Activated naive CD8-positive, alpha-beta T cell treated with anti-CD3 and anti-CD28 coated beads, Interleukin-2, amount 10 ng/mL, durations not matched to agents 7 days and 5 days (primary cell): ENCODE measurements at regions not wholly inside any gene's neighbourhood (a gene's known extent, or its start where the extent isn't known, plus 50 kb on each side); places are given as distances from the start of the nearest gene placed in this dataset.

Experiments
- ATAC-seq: fragments of 150-1000 bp; cut with Tn5 transposase; one replicate; pipeline ENCODE4 v1.10.0; 2021; ENCODE audit warnings: low read depth, moderate library complexity
- POLR2A ChIA-PET: fragments of 350-600 bp; sonication (Branson Sonifier 250); formaldehyde crosslinking; loops from one replicate; lab custom pipeline; 2021; ENCODE audit warnings: antibody characterized with exemption; lab: Charles Lee
- DNase-seq: peaks from one replicate; pipeline ENCODE4 v3.0.0; 2021
- H3K27ac Mint-ChIP-seq: one replicate; pipeline ENCODE4 v1.8.0; 2022; ENCODE audit warnings: mild to moderate bottlenecking, mixed read lengths
- H3K27me3 Mint-ChIP-seq: one replicate; pipeline ENCODE4 v1.8.0; 2022; ENCODE audit warnings: mild to moderate bottlenecking, moderate library complexity, mixed read lengths
- H3K36me3 Mint-ChIP-seq: one replicate; pipeline ENCODE4 v1.8.0; 2021; ENCODE audit warnings: mild to moderate bottlenecking, mixed read lengths
- H3K4me1 Mint-ChIP-seq: one replicate; pipeline ENCODE4 v1.8.0; 2021; ENCODE audit warnings: mixed read lengths
- H3K4me3 Mint-ChIP-seq: one replicate; pipeline ENCODE4 v1.8.0; 2022; ENCODE audit warnings: mild to moderate bottlenecking, moderate library complexity, mixed read lengths
- H3K9me3 Mint-ChIP-seq: one replicate; pipeline ENCODE4 v1.8.0; 2021; ENCODE audit warnings: mixed read lengths

DNA sequence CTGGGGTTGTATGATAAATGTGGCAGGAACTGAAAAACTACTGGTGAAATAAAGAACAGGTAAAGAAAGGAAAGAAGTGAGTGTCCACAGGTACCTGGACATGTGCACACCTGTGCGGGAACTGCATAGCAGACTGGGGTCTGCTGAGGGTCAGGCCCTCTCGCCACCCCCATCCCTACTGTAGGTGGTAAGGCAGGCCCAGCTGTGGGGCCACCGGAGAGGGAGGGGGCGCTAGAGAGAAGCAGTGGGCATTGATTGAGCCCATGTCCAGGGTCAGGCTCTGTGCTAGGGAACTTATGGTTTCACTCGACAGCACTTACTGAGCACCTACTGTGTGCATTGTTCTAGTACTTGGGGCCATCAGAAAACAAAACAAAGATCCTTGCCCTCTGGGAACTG, 400.5 kb downstream of the MATN1 start:
- Mint-ChIP-seq H3K4me1 (no peaks in the 10 kb centered on the region), H3K9me3 (no peaks in the 10 kb centered on the region), H3K27ac (no peak overlapping the region), H3K36me3 (no peaks in the 10 kb centered on the region), H3K4me3 (no peak overlapping the region), H3K27me3 (no peaks in the 10 kb centered on the region)
- POLR2A ChIA-PET = no interaction called here
- ATAC-seq (no peak), DNase-seq (no peak)

DNA sequence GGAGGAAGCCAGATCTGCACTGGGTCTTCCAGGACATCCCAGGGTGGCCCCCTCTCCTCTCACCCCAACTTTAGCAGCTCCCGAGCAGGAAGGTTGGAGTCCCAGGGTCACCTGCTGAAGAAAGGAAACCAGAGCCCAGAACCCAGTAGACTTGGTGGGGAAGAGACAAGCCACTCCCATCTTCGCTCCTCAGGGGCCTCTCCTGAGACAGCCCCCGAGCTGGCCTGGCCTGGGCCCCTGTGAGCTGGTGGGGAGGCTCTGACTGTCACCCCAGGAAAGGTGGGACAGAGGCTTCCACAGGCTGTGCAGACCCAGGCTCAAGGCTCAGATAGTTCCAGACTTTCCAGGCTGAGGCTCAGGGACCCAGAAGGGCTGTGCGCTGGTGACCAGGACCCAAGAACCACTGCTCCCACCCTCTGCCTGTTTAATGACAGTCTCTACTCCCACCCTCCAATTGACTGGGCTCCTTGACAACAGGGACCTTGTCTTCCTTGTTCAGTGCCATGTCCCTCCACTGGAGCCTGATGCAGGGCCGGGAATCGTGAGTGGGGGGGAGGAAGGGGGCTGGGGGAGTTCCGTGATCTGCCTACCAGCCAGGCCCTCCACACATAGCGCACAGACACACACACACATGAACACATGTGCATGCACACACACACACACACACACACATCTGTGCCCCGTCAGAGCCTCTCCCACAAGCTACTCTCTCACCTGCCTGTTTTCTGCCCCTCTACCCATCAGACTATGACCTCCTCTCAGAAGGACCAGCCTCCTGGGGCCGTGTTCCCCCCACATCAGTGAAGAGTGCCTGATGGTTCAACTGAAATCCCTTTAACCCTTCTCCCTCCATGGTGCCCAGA, 401.2 kb downstream of the MATN1 start:
- Mint-ChIP-seq H3K4me1 (no peaks in the 10 kb centered on the region), H3K9me3 (no peaks in the 10 kb centered on the region), H3K4me3 (no peak overlapping the region), H3K27me3 (no peaks in the 10 kb centered on the region), H3K27ac (no peak overlapping the region), H3K36me3 (no peaks in the 10 kb centered on the region)
- POLR2A ChIA-PET = no interaction called here
- ATAC-seq = no peak
- no peak for DNase-seq

DNA sequence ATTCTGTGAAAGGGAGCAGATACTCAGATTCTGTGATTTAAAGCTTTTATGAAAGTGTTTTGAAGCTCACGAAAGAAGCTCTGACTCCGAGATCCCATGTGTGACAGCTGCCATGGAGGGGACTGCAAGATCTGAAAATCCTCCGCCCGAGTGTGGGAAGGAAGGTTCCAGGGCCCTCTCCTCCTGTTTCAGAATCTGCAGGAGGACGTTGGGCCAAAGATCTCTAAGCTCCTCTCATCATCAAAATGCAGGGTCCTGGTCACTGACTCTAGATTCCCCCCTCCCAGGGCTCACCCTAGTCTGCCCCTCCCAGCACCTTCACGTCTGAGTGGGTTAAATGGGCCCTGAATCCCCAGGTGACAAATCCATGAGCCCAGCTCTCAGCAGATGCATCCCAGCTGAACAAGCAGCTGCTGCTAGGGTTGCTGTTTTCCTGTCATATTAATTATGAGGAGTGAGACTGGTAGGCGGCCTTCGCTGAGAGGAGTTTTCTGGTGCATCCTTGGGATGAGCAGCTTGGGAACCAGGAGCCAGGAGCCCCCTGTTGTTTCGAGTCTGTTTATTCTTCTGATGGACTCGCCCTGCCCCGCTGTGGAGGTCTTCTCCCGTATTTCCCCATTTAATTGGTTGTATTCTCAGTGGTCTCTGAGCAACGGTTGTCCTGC, 402.0 kb downstream of the MATN1 start:
- ATAC-seq (no peak), DNase-seq (no peak)
- no peak overlapping the region for H3K27ac Mint-ChIP-seq
- H3K4me3 Mint-ChIP-seq = no peak overlapping the region
- no peaks in the 10 kb centered on the region for H3K36me3 Mint-ChIP-seq
- H3K9me3 Mint-ChIP-seq = no peaks in the 10 kb centered on the region
- H3K4me1 Mint-ChIP-seq = no peaks in the 10 kb centered on the region
- POLR2A ChIA-PET = no interaction called here
- H3K27me3 Mint-ChIP-seq = no peaks in the 10 kb centered on the region

DNA sequence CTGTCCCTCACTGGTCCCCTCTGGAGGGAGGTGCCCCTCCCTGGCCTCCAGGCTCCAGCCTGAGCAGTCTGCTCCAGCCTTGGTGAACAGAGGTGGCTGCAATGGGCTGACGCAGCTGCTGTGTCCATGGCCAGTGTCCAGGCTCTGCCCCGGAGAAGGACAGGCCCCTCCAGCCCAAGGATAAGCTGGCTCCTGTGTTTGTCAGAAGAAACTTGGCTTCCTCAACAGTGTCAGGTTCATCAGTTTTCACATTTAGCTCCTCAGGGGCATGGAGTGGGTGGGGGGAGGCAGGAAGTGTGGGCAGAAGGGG, 402.8 kb downstream of the MATN1 start:
- no peaks in the 10 kb centered on the region for H3K4me1 Mint-ChIP-seq
- no peak overlapping the region for H3K4me3 Mint-ChIP-seq
- no peaks in the 10 kb centered on the region for H3K27me3 Mint-ChIP-seq
- POLR2A ChIA-PET = no interaction called here
- H3K9me3 Mint-ChIP-seq = no peaks in the 10 kb centered on the region
- no peak overlapping the region for H3K27ac Mint-ChIP-seq
- no peak for ATAC-seq
- no peak for DNase-seq
- no peaks in the 10 kb centered on the region for H3K36me3 Mint-ChIP-seq

DNA sequence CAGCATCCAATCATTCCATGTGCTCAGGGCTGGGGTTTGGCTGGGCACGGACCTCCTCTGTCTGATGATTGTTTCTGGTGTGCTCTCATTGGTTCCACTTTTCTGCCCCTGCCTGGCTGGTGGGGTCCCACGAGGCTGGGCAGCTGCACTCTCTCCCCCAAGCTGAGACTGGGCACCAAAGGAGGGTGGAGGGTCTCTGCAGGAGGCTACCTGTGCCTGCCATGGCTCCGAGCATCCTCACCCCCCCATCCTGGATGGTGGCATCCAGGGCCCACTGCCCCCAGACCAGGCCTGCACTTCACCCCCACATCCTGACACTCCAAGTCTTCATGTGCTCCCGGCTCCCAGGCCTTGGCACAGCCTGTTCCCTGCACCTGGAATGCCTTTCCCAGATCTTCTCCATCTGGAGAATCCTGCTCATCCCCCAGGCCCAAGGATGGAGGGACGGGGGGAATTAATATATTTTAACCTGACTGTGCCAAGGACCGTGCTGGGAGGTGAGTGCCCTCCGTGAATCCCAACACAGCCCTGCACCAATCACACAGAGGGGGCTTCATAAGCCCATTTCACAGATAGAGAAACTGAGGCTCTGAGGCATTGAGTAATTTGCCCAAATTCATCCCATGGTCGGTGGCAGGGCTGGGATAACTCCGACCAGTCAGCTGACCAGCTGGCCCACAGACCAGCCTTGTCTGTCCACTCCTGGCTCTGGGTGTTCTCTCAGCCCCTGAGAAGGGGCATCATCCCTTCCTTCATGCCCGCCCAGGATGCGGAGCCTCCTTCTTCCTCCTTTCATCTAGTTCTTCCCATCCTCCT, 403.4 kb downstream of the MATN1 start:
- Mint-ChIP-seq H3K9me3 (no peaks in the 10 kb centered on the region), H3K4me3 (no peak overlapping the region), H3K36me3 (no peaks in the 10 kb centered on the region), H3K27ac (no peak overlapping the region), H3K4me1 (no peaks in the 10 kb centered on the region), H3K27me3 (no peaks in the 10 kb centered on the region)
- POLR2A ChIA-PET = no interaction called here
- ATAC-seq (no peak), DNase-seq (no peak)

DNA sequence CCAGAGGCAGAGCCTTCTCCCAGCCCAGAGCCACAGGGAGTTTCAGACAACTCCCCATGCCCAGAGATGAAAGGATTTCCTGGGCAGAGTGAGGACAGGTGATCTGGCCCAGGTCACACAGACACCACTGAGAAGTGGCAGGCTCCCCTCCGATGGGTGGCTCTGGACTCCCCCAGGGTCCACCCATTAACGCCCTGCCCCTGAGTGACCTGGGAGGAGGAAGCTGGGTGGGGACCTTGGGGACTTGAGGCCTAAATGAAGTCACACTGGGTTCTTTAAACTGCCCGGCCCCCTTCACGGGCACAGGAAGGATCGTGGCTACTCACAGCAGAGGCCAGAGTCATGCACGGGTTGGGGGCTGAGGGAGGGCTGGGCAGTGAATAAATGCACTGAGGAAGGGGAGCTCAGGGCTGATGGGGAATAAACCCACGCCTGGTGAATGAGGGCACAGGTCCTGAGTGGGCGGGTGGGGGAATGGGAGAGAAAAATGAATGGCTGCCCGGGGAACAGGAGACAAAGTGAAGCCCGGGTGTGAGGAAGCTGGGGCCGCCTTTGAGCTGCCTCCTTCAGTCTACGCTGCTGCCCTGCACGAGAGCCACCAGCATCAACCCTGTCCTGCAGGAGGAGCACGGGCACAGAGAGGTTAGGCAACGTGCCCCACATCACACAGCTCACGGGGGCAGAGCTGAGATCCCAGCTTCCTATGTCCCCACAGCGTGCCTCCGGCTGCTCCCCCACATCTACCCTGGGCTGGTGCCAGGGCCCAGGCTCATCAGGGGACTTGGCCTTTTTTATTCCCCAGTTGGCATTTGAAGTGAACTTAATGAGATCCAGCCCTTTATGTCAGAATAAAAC, 404.3 kb downstream of the MATN1 start:
- Mint-ChIP-seq H3K4me3 (no peak overlapping the region), H3K4me1 (no peaks in the 10 kb centered on the region), H3K27ac (no peak overlapping the region), H3K27me3 (peaks cover 2% of the 10 kb centered on the region), H3K9me3 (no peaks in the 10 kb centered on the region), H3K36me3 (no peaks in the 10 kb centered on the region)
- DNase-seq (no peak), ATAC-seq (no peak)
- POLR2A ChIA-PET = no interaction called here

DNA sequence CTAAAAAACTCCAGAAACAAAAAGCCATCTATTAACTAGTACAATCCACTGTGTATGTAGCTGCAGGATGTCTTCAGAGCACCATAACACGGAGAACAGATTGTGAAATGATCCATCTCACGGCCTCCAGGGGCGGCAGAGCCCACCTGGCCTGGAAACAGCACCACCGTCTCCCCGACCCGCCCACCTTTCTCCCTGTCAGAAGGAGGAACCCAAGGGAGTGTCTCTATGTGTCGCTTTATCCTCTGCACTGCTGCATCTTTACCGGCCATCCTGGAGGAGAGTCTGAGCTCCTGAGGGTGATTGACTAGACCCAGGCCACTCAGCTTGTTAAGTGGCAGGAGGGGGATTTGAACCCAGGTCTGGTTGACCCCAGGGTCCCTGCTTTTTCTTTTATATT, 405.0 kb downstream of the MATN1 start:
- no peaks in the 10 kb centered on the region for H3K4me1 Mint-ChIP-seq
- DNase-seq (no peak), ATAC-seq (no peak)
- H3K4me3 Mint-ChIP-seq = no peak overlapping the region
- POLR2A ChIA-PET = no interaction called here
- H3K27ac Mint-ChIP-seq = no peak overlapping the region
- H3K36me3 Mint-ChIP-seq = no peaks in the 10 kb centered on the region
- H3K27me3 Mint-ChIP-seq = peaks cover 2% of the 10 kb centered on the region
- H3K9me3 Mint-ChIP-seq = no peaks in the 10 kb centered on the region

DNA sequence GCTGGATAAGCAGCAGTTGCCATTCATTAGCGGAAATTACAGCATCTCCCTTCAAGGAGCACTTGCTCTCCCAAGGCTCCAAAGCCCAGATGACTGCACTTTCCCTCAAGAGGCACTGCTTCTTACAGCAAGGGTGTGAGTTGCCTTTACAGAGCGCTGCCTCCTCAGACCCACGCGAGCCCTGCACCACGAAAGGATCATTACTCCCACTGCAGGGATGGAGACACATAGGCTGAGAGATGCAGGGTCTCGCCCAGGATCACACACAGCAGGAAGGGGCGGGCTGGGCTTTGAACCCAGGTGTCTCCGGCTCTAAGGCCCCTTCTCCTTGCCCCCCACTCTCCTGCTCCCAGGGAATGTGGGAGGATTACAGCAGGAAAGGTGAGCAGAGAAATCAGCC, 405.5 kb downstream of the MATN1 start:
- Mint-ChIP-seq H3K27ac (no peak overlapping the region), H3K36me3 (no peaks in the 10 kb centered on the region), H3K4me1 (no peaks in the 10 kb centered on the region), H3K9me3 (no peaks in the 10 kb centered on the region), H3K27me3 (peaks cover 2% of the 10 kb centered on the region), H3K4me3 (no peak overlapping the region)
- POLR2A ChIA-PET = no interaction called here
- no peak for DNase-seq
- ATAC-seq = no peak

DNA sequence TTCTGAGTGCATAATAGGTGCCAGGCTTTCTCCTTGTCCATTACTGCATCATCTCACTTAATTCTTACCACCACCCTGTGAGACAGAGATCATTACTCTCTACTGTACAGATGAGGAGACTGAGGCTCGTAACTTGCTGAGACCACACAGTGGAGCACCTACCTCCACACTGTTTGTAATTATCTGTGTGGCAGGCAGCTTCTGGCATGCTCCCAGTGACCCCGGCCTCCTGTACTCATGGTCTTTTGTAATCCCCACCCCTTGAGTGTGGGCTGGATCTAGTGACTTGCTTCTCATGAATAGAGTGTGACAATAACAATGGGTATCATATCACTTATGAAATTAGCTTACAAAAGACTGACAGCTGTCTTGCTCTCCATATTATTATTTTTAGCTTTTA, 407.3 kb downstream of the MATN1 start:
- no peaks in the 10 kb centered on the region for H3K36me3 Mint-ChIP-seq
- no peak overlapping the region for H3K4me3 Mint-ChIP-seq
- H3K27ac Mint-ChIP-seq = no peak overlapping the region
- ATAC-seq = no peak
- no peak for DNase-seq
- POLR2A ChIA-PET = no interaction called here
- no peaks in the 10 kb centered on the region for H3K4me1 Mint-ChIP-seq
- H3K27me3 Mint-ChIP-seq = peaks cover 2% of the 10 kb centered on the region
- no peaks in the 10 kb centered on the region for H3K9me3 Mint-ChIP-seq

DNA sequence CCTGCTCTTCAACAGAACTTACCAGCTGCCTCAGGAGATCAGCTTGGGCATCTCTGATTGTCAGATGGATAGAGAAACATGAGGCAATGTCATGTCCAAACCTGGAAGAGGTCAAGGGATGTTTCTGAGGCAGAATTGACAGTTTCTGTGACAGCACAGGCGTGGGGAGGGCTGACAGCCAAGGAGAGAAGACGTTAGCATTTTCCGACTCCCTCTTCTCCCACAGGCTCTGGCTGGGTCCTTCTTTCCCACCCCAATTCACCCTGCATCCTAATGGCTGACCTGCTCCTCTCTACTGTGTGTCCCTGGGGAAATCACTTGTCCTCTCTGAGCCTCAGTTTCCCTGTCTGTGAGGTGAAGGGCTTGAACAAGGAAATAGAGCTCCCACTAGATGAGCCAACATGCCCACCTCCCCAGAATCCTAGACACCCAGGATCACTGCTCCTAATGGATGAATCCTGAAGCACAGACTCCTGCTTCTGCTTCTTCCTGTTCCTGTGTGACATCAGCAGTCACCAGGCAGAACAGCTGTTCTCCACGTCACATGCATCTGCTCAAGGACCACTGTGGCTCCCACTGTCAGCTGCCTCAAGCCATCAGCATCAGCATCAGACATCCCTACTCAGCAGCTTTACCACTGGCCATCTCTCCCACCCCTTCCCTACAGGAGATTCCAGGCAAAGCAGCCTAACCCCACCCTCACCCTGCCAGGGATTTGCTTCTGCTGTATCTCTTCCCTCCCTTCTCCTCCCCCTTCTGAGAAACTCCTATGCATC, 408.0 kb downstream of the MATN1 start:
- ATAC-seq (no peak), DNase-seq (no peak)
- Mint-ChIP-seq H3K4me3 (no peak overlapping the region), H3K4me1 (no peaks in the 10 kb centered on the region), H3K9me3 (no peaks in the 10 kb centered on the region), H3K36me3 (no peaks in the 10 kb centered on the region), H3K27ac (no peak overlapping the region), H3K27me3 (peaks cover 2% of the 10 kb centered on the region)
- POLR2A ChIA-PET = no interaction called here

DNA sequence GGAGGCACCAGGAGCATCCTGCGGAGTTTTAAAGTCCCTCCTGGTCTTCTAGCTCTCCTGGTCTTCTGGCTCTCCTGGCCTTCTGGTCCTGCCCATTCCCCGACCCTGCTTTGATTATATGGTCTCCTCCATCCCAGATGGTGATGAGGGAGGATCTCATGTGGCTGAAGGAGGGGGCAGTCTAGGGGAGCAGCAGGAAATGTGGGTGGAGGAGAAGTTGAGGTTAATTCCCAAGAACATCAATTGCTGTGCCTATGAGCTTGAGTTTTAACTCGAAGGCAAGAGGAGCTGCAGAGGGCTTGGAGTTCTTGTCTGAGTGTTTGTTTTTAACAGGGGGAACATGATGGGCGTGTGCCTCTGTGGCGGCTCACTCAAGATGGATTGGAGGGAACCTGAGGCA, 408.8 kb downstream of the MATN1 start:
- Mint-ChIP-seq H3K9me3 (no peaks in the 10 kb centered on the region), H3K4me3 (no peak overlapping the region), H3K27ac (no peak overlapping the region), H3K36me3 (no peaks in the 10 kb centered on the region), H3K4me1 (no peaks in the 10 kb centered on the region), H3K27me3 (peaks cover 2% of the 10 kb centered on the region)
- POLR2A ChIA-PET = no interaction called here
- ATAC-seq (no peak), DNase-seq (no peak)

DNA sequence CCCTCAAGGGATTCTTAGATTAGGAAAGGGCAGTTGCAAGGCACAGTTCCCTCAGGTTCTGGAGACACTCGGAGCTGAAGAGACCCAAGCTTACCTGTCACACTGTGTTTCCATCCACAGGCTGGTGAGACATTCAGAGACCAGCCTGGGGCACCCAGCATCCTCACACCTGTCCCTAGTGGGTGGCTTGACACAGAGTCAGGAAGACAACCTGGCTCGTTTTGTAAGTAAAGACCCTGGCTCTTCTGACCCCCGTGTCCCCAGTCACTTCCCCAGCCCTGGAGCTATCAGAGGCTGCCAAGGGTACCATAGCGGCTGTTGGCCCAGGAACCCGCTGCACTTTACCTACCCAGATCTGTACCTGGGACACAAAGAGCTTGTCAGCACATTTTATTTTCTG, 409.8 kb downstream of the MATN1 start:
- POLR2A ChIA-PET = no interaction called here
- no peak for DNase-seq
- no peak for ATAC-seq
- H3K4me1 Mint-ChIP-seq = no peaks in the 10 kb centered on the region
- H3K9me3 Mint-ChIP-seq = no peaks in the 10 kb centered on the region
- peaks cover 7% of the 10 kb centered on the region for H3K27me3 Mint-ChIP-seq
- no peak overlapping the region for H3K27ac Mint-ChIP-seq
- H3K4me3 Mint-ChIP-seq = no peak overlapping the region
- H3K36me3 Mint-ChIP-seq = no peaks in the 10 kb centered on the region

DNA sequence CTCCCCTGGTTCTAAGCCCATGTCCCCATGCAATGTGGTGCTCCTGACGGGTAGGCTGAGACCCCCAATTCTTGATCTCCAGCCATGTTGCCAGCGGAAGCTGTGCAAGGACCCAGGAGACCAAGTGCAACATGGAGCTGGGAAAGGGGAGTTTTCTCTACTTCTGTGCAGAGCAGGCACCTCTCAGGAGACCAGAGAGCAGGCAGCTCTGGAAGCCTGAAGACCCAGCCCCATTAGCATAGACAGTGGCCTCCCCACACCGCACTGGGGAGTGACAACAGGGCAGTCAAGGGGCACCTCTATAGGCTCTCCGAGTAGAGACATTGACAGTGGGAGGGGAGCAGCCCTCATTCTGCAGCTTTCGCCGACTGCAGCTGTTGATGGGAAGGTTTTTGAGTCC, 410.2 kb downstream of the MATN1 start:
- peaks cover 11% of the 10 kb centered on the region for H3K27me3 Mint-ChIP-seq

More for the DNA sequence above, 410.2 kb downstream of the MATN1 start:
- no peak for ATAC-seq
- Mint-ChIP-seq H3K9me3 (no peaks in the 10 kb centered on the region), H3K27ac (no peak overlapping the region), H3K4me1 (no peaks in the 10 kb centered on the region), H3K4me3 (no peak overlapping the region), H3K36me3 (no peaks in the 10 kb centered on the region)
- POLR2A ChIA-PET = no interaction called here
- no peak for DNase-seq
